ENCODE measurements at regions not wholly inside any gene's neighbourhood (a gene's known extent, or its start where the extent isn't known, plus 50 kb on each side); places are given as distances from the start of the nearest gene placed in this dataset.
"Not testable (repeated sequence)": the region's sequence is repeated elsewhere in the genome, so short reads cannot be mapped to it uniquely, and the experiment has no call there.

DNA sequence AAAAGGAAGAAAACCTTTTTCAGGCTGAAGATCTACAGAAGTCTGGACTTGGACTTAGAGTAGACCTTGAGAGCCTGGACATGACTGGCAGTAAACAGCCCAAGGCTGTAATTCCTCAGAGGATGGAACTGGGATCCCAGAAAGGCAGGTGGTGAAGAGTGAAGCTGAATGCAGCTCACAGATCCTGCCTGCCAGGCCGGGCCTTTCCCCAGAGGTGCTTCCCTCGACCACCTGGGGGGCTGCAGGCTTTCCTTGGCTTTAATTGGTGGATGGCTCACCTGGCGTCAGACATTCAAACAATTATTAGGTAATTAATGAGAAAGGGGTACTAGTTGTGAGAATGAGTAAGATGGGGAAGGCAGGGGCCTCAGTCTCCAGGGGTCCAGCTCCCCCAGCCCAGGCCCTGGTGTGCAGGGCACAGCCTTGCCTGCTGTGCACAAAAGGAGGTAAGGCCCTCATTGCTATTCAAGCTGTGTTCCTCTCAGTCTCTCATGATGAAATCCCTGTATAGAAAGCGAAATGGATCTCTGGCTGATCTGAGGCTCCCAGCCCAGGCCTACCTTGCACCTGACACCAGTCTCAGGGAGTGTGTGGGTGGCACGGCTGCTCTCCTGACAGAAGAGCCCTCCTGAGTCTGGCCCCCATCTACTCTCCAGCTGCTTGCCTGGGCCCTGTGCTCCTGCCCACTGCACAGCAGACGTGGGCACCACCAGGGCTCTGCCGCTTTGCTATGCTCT lies 63.0 kb upstream of the TCL1A start:
- Mint-ChIP-seq H3K4me1 (no peaks in the 10 kb centered on the region), H3K27me3 (ENCODE audit: low read depth) (peaks cover 10% of the 10 kb centered on the region), H3K4me3 (no peak overlapping the region), H3K36me3 (ENCODE audit: low read depth) (no peaks in the 10 kb centered on the region), H3K27ac (ENCODE audit: unreplicated experiment) (no peak overlapping the region), H3K9me3 (no peaks in the 10 kb centered on the region)
- no peak for DNase-seq (ENCODE audit: low read depth, low spot score)
- TF ChIP-seq, protein P1, sequence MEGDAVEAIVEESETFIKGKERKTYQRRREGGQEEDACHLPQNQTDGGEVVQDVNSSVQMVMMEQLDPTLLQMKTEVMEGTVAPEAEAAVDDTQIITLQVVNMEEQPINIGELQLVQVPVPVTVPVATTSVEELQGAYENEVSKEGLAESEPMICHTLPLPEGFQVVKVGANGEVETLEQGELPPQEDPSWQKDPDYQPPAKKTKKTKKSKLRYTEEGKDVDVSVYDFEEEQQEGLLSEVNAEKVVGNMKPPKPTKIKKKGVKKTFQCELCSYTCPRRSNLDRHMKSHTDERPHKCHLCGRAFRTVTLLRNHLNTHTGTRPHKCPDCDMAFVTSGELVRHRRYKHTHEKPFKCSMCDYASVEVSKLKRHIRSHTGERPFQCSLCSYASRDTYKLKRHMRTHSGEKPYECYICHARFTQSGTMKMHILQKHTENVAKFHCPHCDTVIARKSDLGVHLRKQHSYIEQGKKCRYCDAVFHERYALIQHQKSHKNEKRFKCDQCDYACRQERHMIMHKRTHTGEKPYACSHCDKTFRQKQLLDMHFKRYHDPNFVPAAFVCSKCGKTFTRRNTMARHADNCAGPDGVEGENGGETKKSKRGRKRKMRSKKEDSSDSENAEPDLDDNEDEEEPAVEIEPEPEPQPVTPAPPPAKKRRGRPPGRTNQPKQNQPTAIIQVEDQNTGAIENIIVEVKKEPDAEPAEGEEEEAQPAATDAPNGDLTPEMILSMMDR (conservative IDR thresholded peaks at IDR 0.05) = no peak

- TF ChIP-seq, protein P1 (conservative IDR thresholded peaks at IDR 0.05) = peak; percentile 89
- H3K27ac Mint-ChIP-seq (ENCODE audit: unreplicated experiment) = no peak overlapping the region
- H3K36me3 Mint-ChIP-seq (ENCODE audit: low read depth) = no peaks in the 10 kb centered on the region
- H3K4me1 Mint-ChIP-seq = no peaks in the 10 kb centered on the region
- H3K27me3 Mint-ChIP-seq (ENCODE audit: low read depth) = peaks cover 11% of the 10 kb centered on the region
- no peak overlapping the region for H3K4me3 Mint-ChIP-seq
- H3K9me3 Mint-ChIP-seq = no peaks in the 10 kb centered on the region
- peak; percentile 72 for DNase-seq (ENCODE audit: low read depth, low spot score)
These were observed 60.6 kb upstream of the TCL1A start for GRCh38 chr14:95774265-95775160.

GRCh38 chr14:95770777-95771176 lies 56.9 kb upstream of the TCL1A start:
- Mint-ChIP-seq H3K27me3 (ENCODE audit: low read depth) (peaks cover 28% of the 10 kb centered on the region), H3K36me3 (ENCODE audit: low read depth) (no peaks in the 10 kb centered on the region), H3K9me3 (no peaks in the 10 kb centered on the region), H3K27ac (ENCODE audit: unreplicated experiment) (no peak overlapping the region), H3K4me3 (no peak overlapping the region), H3K4me1 (no peaks in the 10 kb centered on the region)
- TF ChIP-seq, protein P1 (conservative IDR thresholded peaks at IDR 0.05) = no peak
- DNase-seq (ENCODE audit: low read depth, low spot score) = no peak

DNA sequence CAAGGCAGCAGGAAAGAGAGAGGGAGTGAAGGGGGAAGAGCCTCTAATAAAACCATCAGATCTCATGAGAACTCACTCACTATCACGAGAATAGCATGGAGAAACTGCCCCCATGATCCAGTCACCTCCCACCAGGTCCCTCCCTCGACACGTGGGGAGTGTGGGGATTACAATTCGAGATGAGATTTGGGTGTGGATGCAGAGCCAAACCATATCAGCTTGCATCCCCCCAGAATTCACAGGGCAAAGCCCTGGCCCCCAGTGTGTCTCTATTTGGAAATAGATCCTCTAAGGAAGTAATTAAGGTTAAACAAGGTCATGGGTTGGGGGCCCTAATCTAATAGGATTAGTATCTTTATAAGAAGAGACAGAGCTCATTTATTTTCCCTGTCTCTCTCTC lies 56.1 kb upstream of the TCL1A start:
- Mint-ChIP-seq H3K4me1 (no peaks in the 10 kb centered on the region), H3K9me3 (no peaks in the 10 kb centered on the region), H3K4me3 (no peak overlapping the region), H3K27ac (ENCODE audit: unreplicated experiment) (no peak overlapping the region), H3K27me3 (ENCODE audit: low read depth) (peaks cover 26% of the 10 kb centered on the region), H3K36me3 (ENCODE audit: low read depth) (no peaks in the 10 kb centered on the region)
- TF ChIP-seq, protein P1 (conservative IDR thresholded peaks at IDR 0.05) = no peak
- DNase-seq (ENCODE audit: low read depth, low spot score) = no peak

DNA sequence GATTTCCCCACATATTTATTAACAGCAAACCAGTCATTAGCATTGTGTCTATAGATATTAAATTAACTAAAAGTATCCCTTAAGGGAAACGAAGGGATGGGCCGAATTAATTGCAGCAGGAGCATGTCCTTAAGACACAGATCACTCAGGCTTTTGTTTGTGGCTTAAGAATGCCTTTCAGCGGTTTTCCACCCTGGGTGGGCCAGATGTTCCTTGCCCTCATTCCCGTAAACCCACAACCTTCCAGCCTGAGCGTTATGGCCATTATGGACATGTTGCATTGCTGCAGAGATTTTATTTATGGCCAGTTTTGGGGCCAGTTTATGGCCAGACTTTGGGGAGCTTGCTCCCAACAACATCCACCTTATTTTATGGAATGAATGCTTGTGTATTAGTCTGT lies 55.5 kb upstream of the TCL1A start:
- not testable (repeated sequence) for H3K36me3 Mint-ChIP-seq (ENCODE audit: low read depth); H3K4me1 Mint-ChIP-seq; DNase-seq (ENCODE audit: low read depth, low spot score); H3K27ac Mint-ChIP-seq (ENCODE audit: unreplicated experiment); H3K9me3 Mint-ChIP-seq; H3K4me3 Mint-ChIP-seq
- peaks cover 26% of the 10 kb centered on the region for H3K27me3 Mint-ChIP-seq (ENCODE audit: low read depth)

DNA sequence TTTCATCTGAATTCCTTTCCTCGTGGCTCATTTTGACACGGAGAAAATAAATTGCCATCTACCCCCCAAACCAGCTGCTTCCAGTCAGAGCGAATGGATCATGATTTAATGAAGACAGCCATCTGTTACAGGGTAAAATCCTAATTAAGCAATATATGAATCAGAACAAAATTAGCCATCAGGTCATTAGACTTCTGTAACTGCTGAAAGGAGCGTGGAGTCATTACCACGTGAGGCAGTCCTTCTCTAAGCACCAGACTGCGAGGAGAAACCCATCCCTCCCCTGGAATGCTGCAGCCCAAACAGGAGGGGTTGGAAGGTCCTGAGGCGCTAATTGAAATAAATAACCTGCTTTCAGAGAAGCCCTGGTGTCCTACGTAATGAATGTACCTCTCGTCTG lies 51.1 kb upstream of the TCL1A start:
- no peaks in the 10 kb centered on the region for H3K36me3 Mint-ChIP-seq (ENCODE audit: low read depth)
- TF ChIP-seq, protein P1 (conservative IDR thresholded peaks at IDR 0.05) = no peak
- no peak overlapping the region for H3K27ac Mint-ChIP-seq (ENCODE audit: unreplicated experiment)
- H3K4me1 Mint-ChIP-seq = no peaks in the 10 kb centered on the region
- H3K9me3 Mint-ChIP-seq = no peaks in the 10 kb centered on the region
- DNase-seq (ENCODE audit: low read depth, low spot score) = no peak
- peaks cover 28% of the 10 kb centered on the region for H3K27me3 Mint-ChIP-seq (ENCODE audit: low read depth)
- H3K4me3 Mint-ChIP-seq = no peak overlapping the region

All from neural crest cell (in vitro differentiated cells).